ENCODE measurements at regions not wholly inside any gene's neighbourhood (a gene's known extent, or its start where the extent isn't known, plus 50 kb on each side); places are given as distances from the start of the nearest gene placed in this dataset.

- DNase-seq (ENCODE audit: low spot score): peak; percentile 22
Observed at GRCh38 chrX:131704136-131704695, 160.3 kb downstream of the OR13H1 start.

GRCh38 chrX:131709553-131709952 is 165.7 kb downstream of the OR13H1 start:
- no peak for DNase-seq (ENCODE audit: low spot score)

- no peak for DNase-seq (ENCODE audit: low spot score)
Observed at GRCh38 chrX:131711478-131711867, 167.6 kb downstream of the OR13H1 start.

- DNase-seq (ENCODE audit: low spot score): no peak
Observed at GRCh38 chrX:131723646-131724045, 179.8 kb downstream of the OR13H1 start.

GRCh38 chrX:131724292-131724691 is 180.4 kb downstream of the OR13H1 start:
- no peak for DNase-seq (ENCODE audit: low spot score)

GRCh38 chrX:131725001-131725654 is 181.3 kb downstream of the OR13H1 start:
- DNase-seq (ENCODE audit: low spot score): no peak

- DNase-seq (ENCODE audit: low spot score): no peak
Observed at GRCh38 chrX:131727778-131728177, 183.9 kb downstream of the OR13H1 start.

- peak; percentile 38 for DNase-seq (ENCODE audit: low spot score)
Observed at GRCh38 chrX:131728295-131729145, 184.6 kb downstream of the OR13H1 start.

- peak; percentile 38 for DNase-seq (ENCODE audit: low spot score)
Observed at GRCh38 chrX:131729295-131729694, 185.4 kb downstream of the OR13H1 start.

GRCh38 chrX:131734621-131735020 is 190.7 kb downstream of the OR13H1 start:
- peak; percentile 23 for DNase-seq (ENCODE audit: low spot score)

- no peak for DNase-seq (ENCODE audit: low spot score)
Observed at GRCh38 chrX:131735127-131735526, 191.3 kb downstream of the OR13H1 start.

GRCh38 chrX:131739823-131740222 is 195.9 kb downstream of the OR13H1 start:
- DNase-seq (ENCODE audit: low spot score): no peak

- DNase-seq (ENCODE audit: low spot score): no peak
Observed at GRCh38 chrX:131741103-131741581, 197.3 kb downstream of the OR13H1 start.

- no peak for DNase-seq (ENCODE audit: low spot score)
Observed at GRCh38 chrX:131745942-131746489, 202.1 kb downstream of the OR13H1 start.

GRCh38 chrX:131746491-131746968 is 202.7 kb downstream of the OR13H1 start:
- no peak for DNase-seq (ENCODE audit: low spot score)

- no peak for DNase-seq (ENCODE audit: low spot score)
Observed at GRCh38 chrX:131747173-131747572, 203.3 kb downstream of the OR13H1 start.

- DNase-seq (ENCODE audit: low spot score): no peak
Observed at GRCh38 chrX:131752493-131753198, 208.8 kb downstream of the OR13H1 start.

- DNase-seq (ENCODE audit: low spot score): no peak
Observed at GRCh38 chrX:131762802-131763234, 218.9 kb downstream of the OR13H1 start.

GRCh38 chrX:131763674-131764073 is 219.8 kb downstream of the OR13H1 start:
- no peak for DNase-seq (ENCODE audit: low spot score)

- DNase-seq (ENCODE audit: low spot score): no peak
Observed at GRCh38 chrX:131764216-131764615, 220.3 kb downstream of the OR13H1 start.

- DNase-seq (ENCODE audit: low spot score): no peak
Observed at GRCh38 chrX:131778269-131779218, 234.7 kb downstream of the OR13H1 start.

Data from hepatic stellate cell (primary cell).